ENCODE measurements at regions not wholly inside any gene's neighbourhood (a gene's known extent, or its start where the extent isn't known, plus 50 kb on each side); places are given as distances from the start of the nearest gene placed in this dataset.
"Not testable (repeated sequence)": the region's sequence is repeated elsewhere in the genome, so short reads cannot be mapped to it uniquely, and the experiment has no call there.

DNA sequence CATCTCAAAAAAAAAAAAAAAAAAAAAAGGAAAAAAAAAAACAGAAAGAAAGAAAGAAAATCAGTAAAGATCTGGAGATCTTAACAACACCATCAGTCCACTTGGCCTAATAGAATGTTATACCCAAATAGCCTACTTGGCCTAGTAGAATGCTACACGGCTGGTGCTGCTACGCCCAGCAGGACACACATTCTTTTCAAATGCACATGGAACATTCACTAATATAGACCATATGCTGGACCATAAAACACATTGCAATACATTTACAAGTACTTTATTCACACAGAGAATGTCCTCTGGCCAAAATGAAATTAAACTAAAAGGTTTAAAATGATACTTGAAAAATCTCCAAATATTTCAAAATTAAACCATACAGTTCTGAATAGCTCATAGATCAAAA, 80.0 kb upstream of the TNFAIP3 start:
- no peak for DNase-seq

DNA sequence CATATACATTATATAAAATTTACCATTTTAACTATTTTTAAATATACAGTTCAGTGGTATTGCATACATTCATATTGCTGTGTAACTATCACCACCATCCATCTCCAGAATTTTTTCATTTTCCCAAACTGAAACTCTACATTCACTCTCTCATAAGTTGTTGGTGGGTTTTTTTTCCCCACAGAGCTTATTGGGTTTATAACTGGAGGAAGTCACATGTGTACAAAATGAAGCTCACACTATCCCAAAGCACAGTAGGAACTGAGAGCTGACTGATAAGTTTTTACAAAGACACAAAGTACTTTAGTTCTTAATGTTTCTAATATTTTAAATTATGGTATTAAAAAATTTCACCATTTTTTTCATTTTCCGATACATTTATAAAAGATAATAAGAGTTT, 78.8 kb upstream of the TNFAIP3 start:
- no peak for DNase-seq

DNA sequence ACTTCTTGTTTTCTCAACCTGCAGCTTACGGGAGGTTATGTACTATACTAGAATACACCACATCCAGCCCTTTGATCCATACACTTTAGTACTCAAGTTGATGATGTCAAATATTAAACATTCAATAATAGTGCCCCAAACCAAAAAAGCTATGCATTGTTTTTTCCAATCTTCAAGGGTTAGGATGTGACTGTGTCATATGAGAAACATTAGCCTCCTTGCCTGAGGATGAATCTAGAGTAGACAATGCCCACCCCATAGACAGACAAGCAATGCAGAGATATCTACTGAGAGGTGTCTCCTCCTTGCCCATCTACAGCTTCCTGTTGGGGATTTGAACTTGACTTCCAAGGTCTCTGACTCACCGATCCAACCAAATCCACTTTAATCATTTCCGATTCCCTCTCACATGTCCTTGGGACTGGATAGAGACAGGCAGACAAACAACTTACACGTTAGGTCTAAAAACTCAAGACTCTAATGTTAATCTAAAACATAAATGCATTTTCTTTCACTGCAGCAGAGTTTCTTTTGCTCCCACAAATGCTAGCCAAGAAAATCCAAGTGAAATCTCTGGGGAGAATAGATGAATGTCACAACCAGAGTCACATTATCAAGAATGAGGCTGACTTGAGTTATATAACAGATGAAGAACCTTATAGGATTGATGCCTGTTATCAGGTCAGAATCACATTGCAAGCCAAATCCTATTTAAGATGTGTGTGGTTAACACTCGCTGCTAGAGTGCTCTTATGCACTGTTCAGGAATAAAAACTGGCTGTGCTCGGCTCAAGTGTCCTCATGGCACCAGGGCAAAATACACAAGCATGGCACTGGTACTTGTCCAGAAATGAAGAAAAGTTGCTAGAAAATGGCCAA, 75.5 kb upstream of the TNFAIP3 start:
- DNase-seq: no peak

DNA sequence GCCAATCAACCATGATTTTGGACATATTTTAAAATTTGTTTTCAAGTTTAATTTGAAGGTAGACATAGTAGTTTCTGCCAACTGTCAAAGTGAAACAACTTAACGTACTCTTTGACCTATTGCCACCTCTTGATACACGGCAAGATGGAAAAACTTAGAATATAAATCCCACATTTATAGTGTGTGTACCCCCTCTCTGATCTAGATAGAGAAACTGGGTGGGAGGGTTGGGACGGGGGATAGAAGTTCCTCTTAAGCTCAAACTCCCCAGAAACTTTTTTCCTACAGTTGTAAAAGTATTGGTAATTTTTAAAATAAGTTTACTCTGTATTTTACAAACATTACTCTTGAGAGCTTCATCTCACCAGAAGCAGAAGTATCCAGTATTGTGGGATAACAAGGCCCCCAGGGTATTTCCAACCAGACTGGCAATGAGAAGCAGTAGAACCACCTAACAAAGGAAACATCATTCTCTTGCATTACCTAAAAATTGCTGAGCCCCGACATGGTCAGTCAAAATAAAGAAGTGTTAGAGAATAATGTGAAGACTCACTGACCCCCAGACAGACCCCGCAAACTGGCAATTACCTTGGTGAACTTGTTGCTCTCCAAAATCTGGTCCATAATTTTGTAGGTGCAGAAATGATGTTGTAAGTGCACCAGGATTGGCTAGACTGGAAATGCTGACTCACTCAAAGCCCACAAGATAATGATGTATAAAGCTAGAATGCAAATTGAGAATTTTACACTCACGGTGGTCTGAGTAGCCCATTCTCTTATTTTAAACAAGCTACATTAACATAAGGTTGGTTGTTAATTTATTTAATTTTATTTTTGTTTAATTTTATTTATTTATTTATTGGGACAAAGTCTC, 74.7 kb upstream of the TNFAIP3 start:
- no peak for DNase-seq

DNA sequence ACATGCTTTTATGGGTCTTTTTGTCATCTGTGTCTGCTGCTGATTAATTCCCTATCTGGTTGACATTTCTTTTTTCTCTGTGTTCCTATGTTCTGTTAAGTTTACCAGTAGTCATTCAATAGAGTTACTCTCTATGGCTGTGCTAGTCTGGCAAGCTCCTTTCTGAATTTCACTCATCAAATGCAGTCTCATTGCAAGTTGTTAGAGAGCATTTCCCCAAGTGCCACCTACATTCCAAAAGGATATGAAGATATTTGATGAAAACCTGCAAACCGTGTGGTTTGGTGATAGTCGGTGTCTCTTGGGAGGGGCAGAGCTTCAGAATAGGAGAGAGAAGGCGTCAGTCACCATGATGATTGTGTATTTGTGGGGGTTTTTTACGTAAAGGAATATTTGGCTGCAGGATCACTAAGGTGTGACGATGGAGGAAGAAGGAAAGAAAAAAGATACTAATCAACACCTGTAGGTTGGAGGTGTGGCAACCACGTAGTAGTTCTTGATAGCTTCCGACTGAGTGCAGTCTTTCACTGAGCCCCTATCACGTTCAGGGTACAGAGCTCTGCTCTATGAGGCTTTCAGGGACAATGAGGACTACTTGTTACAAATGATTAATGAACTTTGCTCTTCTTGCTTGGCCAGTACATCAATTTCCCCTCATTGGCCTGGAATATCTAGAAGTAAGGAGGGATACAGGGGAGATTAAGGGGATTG, 73.1 kb upstream of the TNFAIP3 start:
- DNase-seq: no peak

DNA sequence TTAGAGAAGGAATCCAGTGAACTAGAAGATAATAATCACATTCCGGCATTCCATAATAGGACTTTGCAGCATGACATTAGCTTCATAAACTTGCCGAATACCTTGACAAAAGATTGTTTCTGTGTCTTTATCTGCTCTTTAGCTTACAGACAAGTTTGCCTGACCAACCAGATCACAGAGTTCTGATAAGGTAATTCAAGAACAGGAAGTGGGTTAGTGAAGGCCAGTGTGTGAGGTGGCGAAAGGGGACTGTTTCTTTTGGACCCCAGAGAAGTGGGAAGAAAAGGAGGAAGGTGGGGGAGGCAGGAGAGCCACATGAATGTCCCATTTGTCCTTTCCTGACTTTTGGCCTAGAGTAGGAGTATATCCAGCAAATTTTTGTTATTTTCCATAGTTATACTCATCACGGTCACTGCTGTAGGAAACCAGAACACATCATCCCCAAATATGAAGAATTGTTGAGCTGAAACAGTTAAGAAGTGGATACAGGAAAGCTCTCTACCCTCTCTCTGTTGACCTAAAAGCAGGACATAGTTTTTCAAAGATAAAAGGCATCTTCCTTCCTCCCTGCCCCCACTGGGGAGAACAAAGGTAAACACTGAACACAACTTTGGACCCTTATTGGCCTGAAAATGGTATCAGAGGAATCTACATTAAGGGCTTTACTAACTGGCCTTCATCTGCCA, 72.4 kb upstream of the TNFAIP3 start:
- no peak for DNase-seq

DNA sequence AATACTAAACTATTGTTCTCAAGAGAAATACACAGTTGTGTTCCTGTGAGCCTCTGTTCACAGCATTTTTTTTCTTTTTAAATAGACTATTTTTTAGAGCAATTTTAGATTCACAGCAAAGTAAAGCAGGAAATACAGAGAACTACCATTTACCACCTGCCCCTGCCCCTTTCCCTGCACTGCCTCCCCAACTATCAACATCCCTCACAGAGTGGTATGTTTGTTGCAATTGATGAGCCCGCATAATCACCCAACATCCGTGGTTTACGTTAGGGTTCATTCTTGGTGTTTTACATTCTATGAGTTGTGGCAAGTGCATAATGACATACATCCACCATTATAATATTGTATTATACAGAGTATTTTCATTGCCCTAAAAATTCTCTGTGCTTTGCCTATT, 71.6 kb upstream of the TNFAIP3 start:
- DNase-seq: no peak

DNA sequence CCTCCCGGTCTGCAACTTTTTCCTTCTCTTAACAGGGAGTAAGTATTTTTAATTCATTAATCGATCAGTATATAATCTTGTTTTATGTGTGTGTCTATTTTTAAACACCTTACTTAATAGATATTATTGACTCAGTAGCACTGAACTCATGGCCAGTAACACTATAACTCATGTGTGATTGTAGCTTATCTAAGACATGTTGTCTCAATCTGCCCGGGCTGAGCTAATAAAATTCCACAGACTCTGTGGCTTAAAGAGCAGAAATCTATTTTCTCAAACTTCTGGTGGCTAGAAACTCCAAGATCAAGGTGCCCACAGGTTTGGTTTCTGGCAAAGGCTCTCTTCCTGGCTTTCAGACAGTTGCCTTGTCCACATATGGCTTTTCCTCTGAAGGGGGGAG, 68.8 kb upstream of the TNFAIP3 start:
- DNase-seq: no peak

DNA sequence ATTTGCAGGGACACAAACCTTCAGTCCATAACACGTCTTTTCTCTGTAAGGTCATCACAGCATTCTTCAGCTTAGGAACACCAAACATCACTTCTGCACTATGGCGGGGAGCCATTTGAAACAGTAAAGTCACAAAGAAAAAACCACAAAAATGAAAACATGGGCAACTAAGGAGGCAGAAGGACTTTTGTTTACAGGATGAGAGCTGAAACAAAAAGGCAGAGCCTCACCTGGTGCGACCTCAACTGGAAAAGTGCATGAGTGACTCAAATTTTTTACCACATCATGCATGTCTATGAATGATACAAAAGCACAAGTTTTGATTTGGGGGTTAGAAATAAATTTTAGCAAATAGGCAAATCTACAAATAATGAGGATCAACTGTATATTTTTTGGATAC, 68.2 kb upstream of the TNFAIP3 start:
- DNase-seq: no peak

DNA sequence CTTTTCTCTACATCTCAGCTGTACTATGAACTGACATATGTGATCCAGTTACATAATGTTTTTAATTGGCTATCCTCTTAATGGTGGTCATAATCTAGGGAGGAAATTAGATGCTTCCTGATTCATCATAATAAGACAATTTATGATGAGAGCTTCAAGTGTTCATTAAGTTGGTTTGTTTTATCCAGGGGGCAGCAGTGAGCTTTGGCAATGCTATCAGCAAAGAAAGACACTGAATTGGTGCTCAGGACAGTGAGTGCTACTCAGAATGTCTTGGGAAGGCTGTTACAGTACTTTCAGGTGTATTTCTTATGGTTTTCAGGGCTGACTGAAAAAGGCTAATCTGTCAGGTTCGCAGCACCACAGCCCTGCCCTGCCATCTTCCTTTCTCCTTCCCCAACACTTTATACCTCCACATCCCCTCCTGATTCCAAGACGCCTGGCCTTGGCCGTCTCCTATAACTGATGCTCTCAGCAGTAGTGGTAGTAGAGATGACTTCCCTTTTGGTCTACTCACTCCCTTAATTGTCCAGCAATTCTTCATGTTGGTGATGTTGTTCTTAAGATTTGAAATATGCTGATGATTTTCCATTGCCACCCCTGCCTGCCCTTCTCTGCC, 67.0 kb upstream of the TNFAIP3 start:
- DNase-seq: peak; percentile 66

DNA sequence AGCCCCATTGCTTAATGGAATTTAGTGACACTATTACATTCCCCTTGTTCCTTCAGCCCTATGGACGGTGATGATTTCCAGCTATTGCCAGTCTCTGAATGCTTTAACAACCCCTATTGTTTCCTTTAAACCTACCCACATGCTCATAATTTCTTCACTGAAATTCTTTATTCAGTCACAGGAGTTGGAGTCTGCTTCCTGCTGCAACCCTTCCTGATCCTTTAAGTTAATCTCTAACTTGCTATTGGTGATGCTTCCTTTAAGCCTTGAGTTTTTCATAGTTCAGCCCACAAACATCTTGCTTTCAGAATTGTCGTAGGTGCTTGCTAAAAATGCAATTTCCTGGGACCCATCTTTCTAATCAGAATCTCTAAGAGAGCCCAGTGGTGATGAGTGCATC, 66.3 kb upstream of the TNFAIP3 start:
- no peak for DNase-seq

DNA sequence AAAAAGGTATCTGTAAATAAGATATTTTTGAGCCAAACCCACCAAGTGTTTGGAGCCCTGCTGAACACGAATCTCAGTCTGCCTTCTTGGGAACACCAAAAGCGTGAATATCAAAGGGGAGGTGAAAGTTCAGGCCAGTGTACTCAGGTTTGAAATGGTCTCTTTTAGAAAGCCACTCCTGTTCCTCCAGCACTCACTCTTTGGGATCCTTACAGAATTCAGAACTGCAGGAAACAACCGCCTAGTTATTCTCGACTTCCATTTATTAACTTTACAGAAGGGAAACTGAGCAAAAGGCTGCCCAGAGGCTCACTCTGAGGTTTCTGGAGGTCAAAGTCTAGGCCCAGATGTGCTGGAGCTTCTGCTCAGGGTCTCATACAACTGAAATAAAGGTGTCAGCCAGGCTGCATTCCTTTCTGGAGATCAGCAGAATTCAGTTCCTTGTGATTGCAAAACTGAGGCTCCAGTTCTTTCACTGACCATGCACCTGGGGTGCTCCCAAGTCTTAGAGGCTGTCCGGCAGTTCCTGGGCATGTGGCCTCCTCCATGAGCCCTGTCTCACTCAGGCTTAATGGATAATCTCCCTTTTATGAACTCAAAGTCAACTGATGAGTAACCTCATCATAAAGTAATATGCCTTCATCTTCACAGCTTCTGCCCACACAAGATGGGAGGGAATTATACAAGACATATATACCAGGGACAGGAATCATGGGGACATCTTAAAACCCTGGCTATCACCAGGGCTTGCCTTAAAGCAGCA, 65.5 kb upstream of the TNFAIP3 start:
- peak; percentile 31 for DNase-seq

DNA sequence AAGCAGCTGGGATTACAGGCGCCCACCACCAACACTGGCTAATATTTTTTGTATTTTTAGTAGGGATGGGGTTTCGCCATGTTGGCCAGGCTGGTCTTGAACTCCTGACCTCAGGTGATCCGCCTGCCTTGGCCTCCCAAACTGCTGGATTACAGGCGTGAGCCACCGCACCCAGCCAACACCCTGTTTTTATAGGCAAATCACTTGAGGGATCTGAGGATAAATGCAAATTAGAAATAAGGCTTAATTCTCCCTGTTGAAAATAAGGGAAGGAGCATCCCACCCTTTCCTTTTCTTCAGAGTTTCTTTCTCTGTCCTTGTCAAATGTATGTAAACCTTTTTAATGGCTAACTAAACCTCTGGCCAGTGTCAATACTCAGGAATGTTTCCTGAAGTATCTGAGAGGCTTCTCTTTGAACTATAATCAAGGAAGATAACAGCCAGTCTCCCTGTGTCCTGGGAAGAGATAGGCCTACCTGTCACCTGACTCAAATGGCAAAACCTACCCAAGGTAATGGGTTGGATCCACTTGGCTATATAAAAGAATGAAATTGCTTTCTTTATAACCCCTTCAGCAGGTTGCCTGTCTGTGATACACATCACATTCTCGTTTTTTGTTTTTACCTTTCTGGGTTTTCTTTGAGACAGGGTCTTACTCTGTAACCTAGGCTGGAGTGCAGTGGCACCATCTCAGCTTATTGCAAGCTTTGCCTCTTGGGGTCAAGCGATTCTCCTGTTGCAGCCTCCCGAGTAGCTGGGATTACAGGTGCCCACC, 64.5 kb upstream of the TNFAIP3 start:
- no peak for DNase-seq

DNA sequence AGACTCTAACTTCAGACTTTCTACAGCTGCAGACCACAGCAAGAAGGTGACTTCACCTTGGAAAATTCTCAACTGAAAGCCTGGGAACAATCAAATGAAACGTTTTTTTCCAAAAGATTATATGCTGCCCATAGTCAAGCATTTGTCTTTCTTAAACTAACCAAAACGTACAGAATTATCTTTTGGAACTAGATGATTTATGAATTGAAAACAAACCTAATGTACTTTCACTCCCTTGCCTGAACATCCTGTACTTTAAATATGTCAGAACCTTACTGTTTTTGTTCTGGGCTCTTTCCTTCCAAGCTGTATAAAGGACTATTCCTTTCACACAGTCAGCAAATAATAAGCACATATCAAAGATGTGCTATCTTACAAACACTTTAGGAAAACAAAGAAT, 62.4 kb upstream of the TNFAIP3 start:
- DNase-seq: no peak

DNA sequence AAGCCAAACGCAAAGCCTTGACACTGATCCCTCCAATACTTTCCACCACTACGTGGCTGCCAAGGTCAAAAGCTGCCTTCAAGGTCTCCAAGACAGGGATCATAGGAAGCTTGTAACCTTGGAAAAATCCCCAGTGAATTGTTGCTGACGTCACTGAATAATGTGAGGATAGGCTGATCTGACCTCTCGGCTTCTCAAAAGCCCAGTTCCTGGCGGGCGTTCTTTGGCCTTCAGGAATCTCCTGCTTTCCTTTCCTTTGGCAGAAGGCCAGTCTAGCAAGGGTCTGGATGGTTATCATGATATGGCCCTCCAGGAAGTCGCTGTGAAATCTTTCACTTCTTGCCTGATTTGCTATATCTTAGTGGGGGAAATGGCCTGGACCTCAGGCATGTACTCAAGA, 61.4 kb upstream of the TNFAIP3 start:
- DNase-seq: no peak

DNA sequence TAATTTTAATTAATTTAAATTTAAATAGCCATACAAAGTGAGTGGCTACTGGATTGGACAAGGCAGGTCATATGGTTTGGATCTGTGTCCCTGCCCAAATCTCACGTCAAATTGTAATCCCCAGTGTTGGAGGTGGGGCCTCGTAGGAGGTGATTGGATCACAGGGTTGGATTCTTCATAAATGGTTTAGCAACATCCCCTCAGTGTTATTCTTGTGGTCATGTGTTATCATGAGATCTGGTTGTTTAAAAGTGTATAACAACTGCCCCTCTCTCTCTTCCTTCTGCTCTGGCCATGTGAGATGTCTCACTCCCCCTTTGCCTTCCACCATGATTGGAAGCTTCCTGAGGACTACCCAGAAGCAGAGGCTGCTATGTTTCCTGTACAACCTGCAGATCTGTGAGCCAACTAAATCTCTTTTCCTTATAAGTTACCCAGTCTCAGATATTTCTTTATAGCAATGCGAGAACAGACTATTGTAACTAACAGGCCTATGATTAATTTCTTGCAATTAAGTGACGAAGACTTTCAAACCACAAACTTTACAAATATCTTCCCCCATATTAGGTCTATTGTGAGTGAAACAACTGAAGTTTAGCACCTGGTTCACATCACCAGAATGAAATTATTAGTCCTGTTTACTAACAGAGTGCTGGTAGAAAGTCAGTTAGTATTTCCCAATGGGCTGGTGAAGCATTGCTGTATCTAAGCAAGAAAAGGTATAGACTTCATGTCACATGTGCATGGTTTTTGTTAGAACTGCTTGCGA, 60.0 kb upstream of the TNFAIP3 start:
- DNase-seq: no peak

DNA sequence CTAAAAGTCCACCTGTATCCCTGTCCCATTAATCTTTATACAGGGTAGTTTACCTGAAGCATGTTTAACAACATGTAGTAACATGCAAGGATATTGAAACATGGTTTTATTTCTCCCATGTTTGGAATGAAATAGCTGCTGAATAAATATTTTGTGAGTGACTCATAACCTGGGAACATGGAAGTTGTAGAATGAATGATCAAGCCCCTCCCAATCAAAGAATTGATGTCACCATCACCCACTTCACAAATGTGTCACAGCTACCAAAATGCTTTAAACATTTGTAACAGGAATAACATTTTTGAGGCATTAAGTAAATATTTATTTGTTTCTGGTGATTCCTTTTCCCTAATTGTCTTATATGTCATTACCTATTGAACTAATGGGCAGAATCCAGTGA, 58.9 kb upstream of the TNFAIP3 start:
- peak; percentile 57 for DNase-seq

DNA sequence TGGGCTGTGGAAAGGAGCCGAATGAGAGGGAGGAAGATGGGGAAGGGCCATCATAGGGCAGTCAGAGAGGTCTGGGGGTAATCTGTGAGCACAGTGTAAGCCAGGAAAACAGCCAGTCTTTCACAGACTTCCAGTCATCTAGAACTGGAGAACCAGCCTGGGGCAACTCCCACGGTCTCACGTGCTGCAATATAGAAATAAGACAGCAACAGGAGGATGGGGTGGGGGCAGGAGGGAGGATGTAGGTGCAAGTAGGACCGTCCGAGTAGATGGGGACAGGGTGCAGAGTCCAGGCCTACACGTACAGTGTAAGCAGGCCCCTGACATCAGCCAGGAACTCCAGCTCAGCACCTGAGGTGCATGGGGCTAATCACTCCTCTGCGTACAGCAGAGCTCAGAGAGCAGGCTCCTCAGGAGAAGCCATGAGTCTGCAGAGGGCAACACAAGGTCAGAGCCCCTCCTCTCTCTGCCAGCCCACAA, 58.2 kb upstream of the TNFAIP3 start:
- no peak for DNase-seq

DNA sequence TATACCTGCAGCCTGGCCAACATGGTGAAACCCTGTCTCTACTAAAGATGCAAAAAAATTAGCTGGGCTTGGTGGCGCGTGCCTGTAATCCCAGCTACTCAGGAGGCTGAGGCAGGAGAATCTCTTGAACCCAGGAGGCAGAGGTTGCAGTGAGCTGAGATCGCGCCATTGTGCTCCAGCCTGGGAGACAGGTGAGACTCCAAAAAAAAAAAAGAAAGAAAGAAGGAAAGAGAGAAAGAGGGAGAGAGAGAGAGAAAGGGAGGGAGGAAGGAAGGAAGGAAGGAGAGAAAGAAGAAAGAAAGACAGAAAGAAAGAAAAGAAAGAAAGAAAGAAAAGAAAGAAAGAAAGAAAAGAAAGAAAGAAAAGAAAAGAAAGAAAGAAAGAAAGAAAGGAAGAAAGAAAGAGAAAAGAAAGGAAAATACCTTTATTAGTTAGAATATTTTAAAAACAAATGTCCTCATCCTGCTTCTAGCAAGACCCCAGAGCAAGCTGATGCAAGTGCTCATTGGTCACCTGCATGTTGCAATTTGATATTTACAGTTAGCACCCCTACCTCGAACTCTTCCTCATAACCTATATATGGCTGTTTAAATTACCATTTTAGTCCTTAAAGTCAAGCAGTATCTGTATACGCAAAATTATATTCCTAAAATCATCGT, 57.0 kb upstream of the TNFAIP3 start:
- not testable (repeated sequence) for DNase-seq

Data from suppressor macrophage treated with lipopolysaccharide for 4 hours (primary cell).